NB4 (cell line): ENCODE measurements at regions not wholly inside any gene's neighbourhood (a gene's known extent, or its start where the extent isn't known, plus 50 kb on each side); places are given as distances from the start of the nearest gene placed in this dataset.

Experiments used
- DNase-seq: peaks from one replicate; pipeline ENCODE4 v3.0.0; 2010; ENCODE audit warnings: low read depth
- H3K4me3 ChIP-seq: one replicate; pipeline ENCODE4 v1.5.1; 2011; ENCODE audit warnings: mild to moderate bottlenecking, low read depth, low read length, moderate library complexity
- MAX ChIP-seq: IDR thresholded peaks from 2 replicates; pipeline ENCODE4 v1.6.1; 2011; ENCODE audit warnings: low read depth, low read length
- MYC ChIP-seq: IDR thresholded peaks from 2 replicates; pipeline ENCODE4 v1.6.1; 2011; ENCODE audit warnings: low read depth, low read length
- POLR2A ChIP-seq: IDR thresholded peaks from 2 replicates; pipeline ENCODE4 v1.6.1; 2011; ENCODE audit warnings: mild to moderate bottlenecking; ENCODE audit not compliant: insufficient read length; ENCODE audit errors: extremely low read depth
- TF ChIP-seq, protein P1 (sequence below): IDR thresholded peaks from one replicate; pipeline ENCODE4 v1.5.1; 2012; ENCODE audit warnings: low read depth, low read length

DNA sequence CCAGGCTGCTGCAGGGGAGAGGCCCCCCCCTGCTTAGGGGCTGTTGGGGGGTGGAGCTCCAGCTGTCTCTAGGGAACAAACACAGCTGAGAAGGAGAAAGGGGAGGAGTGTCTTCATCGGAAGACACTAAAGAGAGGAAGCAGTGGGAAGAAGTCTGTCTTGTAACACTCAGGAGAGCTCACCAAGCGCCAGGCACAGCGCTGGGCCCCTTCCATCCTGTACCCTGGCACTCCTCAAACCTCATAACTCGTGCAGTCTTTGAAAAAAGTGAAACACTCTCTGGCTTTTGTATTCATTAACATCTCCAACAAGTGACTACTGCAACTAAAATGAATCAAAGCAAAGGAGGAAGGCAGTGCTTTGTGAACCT lies 67.4 kb upstream of the PRDM11 start:
- H3K4me3 ChIP-seq: no peak overlapping the region
- peak; percentile 77 for DNase-seq
- TF ChIP-seq, protein P1, sequence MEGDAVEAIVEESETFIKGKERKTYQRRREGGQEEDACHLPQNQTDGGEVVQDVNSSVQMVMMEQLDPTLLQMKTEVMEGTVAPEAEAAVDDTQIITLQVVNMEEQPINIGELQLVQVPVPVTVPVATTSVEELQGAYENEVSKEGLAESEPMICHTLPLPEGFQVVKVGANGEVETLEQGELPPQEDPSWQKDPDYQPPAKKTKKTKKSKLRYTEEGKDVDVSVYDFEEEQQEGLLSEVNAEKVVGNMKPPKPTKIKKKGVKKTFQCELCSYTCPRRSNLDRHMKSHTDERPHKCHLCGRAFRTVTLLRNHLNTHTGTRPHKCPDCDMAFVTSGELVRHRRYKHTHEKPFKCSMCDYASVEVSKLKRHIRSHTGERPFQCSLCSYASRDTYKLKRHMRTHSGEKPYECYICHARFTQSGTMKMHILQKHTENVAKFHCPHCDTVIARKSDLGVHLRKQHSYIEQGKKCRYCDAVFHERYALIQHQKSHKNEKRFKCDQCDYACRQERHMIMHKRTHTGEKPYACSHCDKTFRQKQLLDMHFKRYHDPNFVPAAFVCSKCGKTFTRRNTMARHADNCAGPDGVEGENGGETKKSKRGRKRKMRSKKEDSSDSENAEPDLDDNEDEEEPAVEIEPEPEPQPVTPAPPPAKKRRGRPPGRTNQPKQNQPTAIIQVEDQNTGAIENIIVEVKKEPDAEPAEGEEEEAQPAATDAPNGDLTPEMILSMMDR: no peak
- TF ChIP-seq POLR2A (no peak), MAX (no peak), MYC (no peak)

DNA sequence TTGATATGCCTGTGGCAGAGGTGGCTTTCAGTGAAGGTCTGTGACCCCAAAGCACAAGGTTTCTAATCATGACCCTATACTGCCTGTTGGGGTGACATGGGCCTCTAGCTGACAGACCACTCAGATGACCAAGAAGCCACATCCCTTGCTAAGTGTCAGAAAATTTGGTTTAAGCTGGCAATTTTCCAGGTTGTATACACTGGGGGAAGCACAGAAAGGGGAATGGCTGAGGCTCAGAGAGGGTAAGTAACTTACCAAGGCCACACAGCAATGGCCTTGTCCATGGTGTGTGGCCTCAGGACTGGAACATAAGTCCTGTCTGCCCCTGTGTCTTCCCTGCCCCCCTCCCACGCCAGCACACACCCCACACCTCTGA lies 66.9 kb upstream of the PRDM11 start:
- TF ChIP-seq MAX (no peak), MYC (no peak), POLR2A (no peak)
- TF ChIP-seq, protein P1: no peak
- no peak overlapping the region for H3K4me3 ChIP-seq
- no peak for DNase-seq

GRCh38 chr11:45079943-45080719 lies 66.3 kb upstream of the PRDM11 start:
- DNase-seq: peak; percentile 93
- no peak overlapping the region for H3K4me3 ChIP-seq
- TF ChIP-seq POLR2A (peak; percentile 28), MAX (0 out of 2 replicates have a peak, but pooled peaks have one; percentile 24), MYC (no peak)
- TF ChIP-seq, protein P1: no peak

DNA sequence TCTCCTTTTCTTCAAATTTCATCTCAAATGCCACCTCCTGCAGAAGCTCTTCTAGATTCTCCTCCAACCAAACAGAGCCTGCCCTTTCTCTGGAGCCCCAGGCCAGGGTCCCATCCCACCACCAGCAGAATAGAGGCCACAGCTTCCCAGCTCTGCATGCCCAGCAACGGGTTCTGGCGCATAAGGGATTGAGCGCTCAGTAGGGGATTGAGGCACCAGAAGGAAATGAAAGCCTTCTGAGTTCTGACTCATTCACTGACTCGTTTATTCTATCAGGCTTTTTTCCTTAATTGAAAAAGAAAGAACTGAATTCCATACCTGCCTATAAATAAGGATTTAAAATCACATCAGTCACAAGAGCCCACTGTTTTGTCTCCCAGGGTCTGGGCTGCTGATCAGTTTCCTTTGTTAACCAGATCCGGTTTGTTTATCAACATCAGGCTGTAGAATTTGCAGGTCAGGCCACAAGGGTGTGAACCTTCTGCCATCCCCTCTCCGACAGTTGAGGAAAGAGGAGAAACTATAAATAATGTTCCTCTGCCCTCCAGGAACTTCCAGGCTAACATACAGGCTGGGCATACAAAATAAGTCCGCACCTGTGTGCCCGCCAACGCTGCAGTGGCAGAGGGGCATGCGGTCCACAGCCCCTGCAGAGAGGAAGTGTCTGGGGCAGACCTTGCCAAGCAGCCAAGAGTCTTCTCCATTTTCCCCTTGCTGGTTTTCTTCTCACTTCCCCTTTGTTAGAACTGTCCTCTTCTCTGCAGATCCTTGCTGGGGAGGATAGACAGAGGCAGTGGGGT lies 63.5 kb upstream of the PRDM11 start:
- H3K4me3 ChIP-seq: no peak overlapping the region
- no peak for TF ChIP-seq MYC
- no peak for TF ChIP-seq POLR2A
- peak; percentile 76 for DNase-seq

- DNase-seq: no peak
- H3K4me3 ChIP-seq: no peak overlapping the region
- TF ChIP-seq POLR2A (no peak), MYC (no peak), MAX (no peak)
- TF ChIP-seq, protein P1: peak; percentile 59
Measured at GRCh38 chr11:45083544-45084087, 62.8 kb upstream of the PRDM11 start.
